ENCODE measurements at regions not wholly inside any gene's neighbourhood (a gene's known extent, or its start where the extent isn't known, plus 50 kb on each side); places are given as distances from the start of the nearest gene placed in this dataset.
A peak's percentile ranks its signal among the peaks of the same experiment; 100 is the strongest.

DNA sequence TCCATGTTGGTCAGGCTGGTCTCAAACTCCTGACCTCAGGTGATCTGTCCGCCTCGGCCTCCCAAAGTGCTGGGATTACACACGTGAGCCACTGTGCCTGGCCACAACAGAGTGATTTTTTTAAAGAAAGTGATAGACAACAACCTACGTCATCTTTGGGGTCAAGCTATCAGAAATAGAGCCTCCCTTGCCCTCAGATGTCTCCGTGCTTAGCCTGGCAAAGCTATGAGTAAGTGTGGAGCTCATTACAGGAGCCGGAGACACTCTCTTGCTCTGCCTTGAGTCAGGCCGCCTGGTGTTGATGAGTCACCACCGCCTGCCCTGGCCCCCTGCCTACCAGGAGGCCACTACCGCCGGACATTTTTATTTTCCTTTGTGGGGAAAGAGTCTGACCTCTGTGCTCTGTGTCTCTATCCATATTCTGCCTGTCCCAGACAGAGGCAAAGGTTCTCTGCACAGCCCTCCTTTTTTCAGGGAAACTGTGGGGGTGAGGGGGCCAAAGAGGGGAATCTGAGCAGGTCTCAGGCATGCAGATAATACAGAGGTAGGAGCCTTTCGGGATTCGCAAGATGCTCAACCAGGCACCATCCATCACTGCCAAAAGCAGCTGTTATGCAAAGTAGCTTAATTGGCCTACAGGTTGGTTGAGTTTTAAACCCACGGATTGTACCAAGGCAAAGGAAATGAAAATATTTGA is 123.7 kb upstream of the CPEB4 start (continued):
- TF ChIP-seq, protein P1, sequence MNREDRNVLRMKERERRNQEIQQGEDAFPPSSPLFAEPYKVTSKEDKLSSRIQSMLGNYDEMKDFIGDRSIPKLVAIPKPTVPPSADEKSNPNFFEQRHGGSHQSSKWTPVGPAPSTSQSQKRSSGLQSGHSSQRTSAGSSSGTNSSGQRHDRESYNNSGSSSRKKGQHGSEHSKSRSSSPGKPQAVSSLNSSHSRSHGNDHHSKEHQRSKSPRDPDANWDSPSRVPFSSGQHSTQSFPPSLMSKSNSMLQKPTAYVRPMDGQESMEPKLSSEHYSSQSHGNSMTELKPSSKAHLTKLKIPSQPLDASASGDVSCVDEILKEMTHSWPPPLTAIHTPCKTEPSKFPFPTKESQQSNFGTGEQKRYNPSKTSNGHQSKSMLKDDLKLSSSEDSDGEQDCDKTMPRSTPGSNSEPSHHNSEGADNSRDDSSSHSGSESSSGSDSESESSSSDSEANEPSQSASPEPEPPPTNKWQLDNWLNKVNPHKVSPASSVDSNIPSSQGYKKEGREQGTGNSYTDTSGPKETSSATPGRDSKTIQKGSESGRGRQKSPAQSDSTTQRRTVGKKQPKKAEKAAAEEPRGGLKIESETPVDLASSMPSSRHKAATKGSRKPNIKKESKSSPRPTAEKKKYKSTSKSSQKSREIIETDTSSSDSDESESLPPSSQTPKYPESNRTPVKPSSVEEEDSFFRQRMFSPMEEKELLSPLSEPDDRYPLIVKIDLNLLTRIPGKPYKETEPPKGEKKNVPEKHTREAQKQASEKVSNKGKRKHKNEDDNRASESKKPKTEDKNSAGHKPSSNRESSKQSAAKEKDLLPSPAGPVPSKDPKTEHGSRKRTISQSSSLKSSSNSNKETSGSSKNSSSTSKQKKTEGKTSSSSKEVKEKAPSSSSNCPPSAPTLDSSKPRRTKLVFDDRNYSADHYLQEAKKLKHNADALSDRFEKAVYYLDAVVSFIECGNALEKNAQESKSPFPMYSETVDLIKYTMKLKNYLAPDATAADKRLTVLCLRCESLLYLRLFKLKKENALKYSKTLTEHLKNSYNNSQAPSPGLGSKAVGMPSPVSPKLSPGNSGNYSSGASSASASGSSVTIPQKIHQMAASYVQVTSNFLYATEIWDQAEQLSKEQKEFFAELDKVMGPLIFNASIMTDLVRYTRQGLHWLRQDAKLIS (CRISPR knock-in tag; IDR thresholded peaks at IDR 0.05): no peak
- TF ChIP-seq ZNF75D (CRISPR knock-in tag; IDR thresholded peaks at IDR 0.05; ENCODE audit: borderline replicate concordance) (no peak), MED1 (CRISPR knock-in tag; IDR thresholded peaks at IDR 0.05) (peak; percentile 88), SOX5 (CRISPR knock-in tag; IDR thresholded peaks at IDR 0.05; ENCODE audit: borderline replicate concordance) (peak; percentile 75; the same call in 1 of the 2 replicates), TBX3 (IDR thresholded peaks at IDR 0.05; ENCODE audit: borderline replicate concordance) (0 out of 2 replicates have a peak, but pooled peaks have one; percentile 20), ZNF367 (CRISPR knock-in tag; IDR thresholded peaks at IDR 0.05; ENCODE audit: borderline replicate concordance) (no peak), ASH2L (IDR thresholded peaks at IDR 0.05; ENCODE audit: insufficient read length, low read depth, low read length) (no peak), ZNF550 (CRISPR knock-in tag; IDR thresholded peaks at IDR 0.05; ENCODE audit: borderline replicate concordance) (no peak), HDAC2 (CRISPR knock-in tag; IDR thresholded peaks at IDR 0.05) (peak; percentile 36; the same call in 1 of the 2 replicates), MAFK (conservative IDR thresholded peaks at IDR 0.05 in 1 of 2, IDR thresholded peaks at IDR 0.05 in 1 of 2; ENCODE audit: low read length in 2 of 2) (no peak), IKZF4 (CRISPR knock-in tag; IDR thresholded peaks at IDR 0.05; ENCODE audit: borderline replicate concordance, low read depth, not compliant biosample characterization) (no peak), REPIN1 (CRISPR knock-in tag; IDR thresholded peaks at IDR 0.05; ENCODE audit: borderline replicate concordance, low read depth) (no peak), RCOR2 (CRISPR knock-in tag; IDR thresholded peaks at IDR 0.05) (0 out of 2 replicates have a peak, but pooled peaks have one; percentile 20), ZNF615 (CRISPR knock-in tag; IDR thresholded peaks at IDR 0.05; ENCODE audit: borderline replicate concordance) (no peak)
- TF ChIP-seq, protein P2, sequence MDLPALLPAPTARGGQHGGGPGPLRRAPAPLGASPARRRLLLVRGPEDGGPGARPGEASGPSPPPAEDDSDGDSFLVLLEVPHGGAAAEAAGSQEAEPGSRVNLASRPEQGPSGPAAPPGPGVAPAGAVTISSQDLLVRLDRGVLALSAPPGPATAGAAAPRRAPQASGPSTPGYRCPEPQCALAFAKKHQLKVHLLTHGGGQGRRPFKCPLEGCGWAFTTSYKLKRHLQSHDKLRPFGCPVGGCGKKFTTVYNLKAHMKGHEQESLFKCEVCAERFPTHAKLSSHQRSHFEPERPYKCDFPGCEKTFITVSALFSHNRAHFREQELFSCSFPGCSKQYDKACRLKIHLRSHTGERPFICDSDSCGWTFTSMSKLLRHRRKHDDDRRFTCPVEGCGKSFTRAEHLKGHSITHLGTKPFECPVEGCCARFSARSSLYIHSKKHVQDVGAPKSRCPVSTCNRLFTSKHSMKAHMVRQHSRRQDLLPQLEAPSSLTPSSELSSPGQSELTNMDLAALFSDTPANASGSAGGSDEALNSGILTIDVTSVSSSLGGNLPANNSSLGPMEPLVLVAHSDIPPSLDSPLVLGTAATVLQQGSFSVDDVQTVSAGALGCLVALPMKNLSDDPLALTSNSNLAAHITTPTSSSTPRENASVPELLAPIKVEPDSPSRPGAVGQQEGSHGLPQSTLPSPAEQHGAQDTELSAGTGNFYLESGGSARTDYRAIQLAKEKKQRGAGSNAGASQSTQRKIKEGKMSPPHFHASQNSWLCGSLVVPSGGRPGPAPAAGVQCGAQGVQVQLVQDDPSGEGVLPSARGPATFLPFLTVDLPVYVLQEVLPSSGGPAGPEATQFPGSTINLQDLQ (CRISPR knock-in tag; IDR thresholded peaks at IDR 0.05): no peak
- TF ChIP-seq, protein P3, sequence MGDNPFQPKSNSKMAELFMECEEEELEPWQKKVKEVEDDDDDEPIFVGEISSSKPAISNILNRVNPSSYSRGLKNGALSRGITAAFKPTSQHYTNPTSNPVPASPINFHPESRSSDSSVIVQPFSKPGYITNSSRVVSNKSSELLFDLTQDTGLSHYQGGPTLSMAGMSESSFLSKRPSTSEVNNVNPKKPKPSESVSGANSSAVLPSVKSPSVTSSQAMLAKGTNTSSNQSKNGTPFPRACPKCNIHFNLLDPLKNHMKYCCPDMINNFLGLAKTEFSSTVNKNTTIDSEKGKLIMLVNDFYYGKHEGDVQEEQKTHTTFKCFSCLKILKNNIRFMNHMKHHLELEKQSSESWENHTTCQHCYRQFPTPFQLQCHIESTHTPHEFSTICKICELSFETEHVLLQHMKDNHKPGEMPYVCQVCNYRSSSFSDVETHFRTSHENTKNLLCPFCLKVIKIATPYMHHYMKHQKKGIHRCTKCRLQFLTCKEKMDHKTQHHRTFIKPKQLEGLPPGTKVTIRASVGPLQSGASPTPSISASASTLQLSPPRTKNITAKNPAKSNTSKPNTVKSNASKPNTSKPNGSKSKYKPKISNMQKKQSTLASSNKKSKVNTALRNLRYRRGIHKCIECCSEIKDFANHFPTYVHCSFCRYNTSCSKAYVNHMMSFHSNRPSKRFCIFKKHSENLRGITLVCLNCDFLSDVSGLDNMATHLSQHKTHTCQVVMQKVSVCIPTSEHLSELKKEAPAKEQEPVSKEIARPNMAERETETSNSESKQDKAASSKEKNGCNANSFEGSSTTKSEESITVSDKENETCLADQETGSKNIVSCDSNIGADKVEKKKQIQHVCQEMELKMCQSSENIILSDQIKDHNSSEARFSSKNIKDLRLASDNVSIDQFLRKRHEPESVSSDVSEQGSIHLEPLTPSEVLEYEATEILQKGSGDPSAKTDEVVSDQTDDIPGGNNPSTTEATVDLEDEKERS (CRISPR knock-in tag; IDR thresholded peaks at IDR 0.05): no peak
- TF ChIP-seq, protein P4, sequence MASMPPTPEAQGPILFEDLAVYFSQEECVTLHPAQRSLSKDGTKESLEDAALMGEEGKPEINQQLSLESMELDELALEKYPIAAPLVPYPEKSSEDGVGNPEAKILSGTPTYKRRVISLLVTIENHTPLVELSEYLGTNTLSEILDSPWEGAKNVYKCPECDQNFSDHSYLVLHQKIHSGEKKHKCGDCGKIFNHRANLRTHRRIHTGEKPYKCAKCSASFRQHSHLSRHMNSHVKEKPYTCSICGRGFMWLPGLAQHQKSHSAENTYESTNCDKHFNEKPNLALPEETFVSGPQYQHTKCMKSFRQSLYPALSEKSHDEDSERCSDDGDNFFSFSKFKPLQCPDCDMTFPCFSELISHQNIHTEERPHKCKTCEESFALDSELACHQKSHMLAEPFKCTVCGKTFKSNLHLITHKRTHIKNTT (CRISPR knock-in tag; IDR thresholded peaks at IDR 0.05): no peak

Data from HepG2 (cell line).